ENCODE measurements at regions not wholly inside any gene's neighbourhood (a gene's known extent, or its start where the extent isn't known, plus 50 kb on each side); places are given as distances from the start of the nearest gene placed in this dataset.

DNA sequence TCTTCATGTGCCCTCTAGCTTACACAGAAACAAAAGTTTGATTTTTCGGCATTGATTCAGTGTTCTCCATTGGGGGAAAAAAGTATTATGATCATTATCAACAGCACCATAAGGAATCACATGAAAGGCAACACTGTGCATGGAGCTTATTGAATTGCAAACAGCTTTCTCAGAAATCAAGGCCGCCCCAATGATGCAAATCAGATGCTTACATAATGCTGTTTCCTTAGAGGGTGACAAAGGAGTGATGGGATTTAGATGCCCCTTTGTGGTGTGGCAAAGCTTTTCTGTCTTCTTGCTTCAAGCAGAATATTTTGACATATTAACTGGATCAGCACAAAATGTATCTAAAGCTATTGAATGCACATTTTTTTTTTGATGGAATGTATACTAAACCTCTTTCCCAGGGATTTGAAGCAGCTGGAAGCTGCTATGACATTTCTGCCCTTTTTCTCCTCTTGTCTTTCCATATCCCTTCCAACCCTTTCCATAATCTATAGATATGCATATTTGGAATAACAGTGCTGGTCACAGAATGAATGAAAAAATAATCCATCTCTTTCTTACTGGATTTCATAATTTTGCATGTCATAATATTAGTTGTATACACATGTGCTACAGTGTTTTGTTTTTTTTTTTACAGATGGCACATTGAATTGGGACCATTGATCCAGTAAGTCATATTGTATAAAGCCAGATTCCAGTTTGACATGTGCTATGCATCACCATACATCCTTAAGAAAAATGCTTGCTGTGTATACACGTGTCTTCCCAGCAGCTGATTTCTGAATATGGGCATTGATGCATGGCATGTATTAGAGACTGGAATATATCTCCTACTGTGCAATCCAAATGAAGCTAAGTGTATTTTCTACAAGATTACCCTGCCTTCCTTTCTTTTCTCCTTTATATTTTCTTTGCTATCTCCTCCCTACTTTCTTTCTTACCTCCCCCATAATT is 259.7 kb upstream of the DCN start:
- peaks cover 0 to 2% (median 2%) of the 10 kb centered on the region in 3 donors for H3K4me1 Mint-ChIP-seq
- no peaks in the 10 kb centered on the region for H3K27me3 ChIP-seq (replicated peaks in 1 of 2; ENCODE audit: control insufficient read depth in 2 of 2, extremely low read depth in 1 of 2, insufficient read depth in 2 of 2, low read length in 1 of 2)
- H3K9me3 Mint-ChIP-seq = peaks cover 0 to 3% (median 0%) of the 10 kb centered on the region in 3 donors
- no peaks in the 10 kb centered on the region for H3K9me3 ChIP-seq
- ChIA-PET CTCF (interaction anchor here (0.6 to 0.7 kb wide), 2 partner anchors 11 to 15 kb away, joined by 3 to 4 read pairs; no protein-coding TSS in a partner anchor), POLR2A (interaction anchor here (0.5 to 0.6 kb wide), 2 partner anchors 275 to 1996 kb away, joined by 3 to 4 read pairs; no protein-coding TSS in a partner anchor)
- DNase-seq (no peak), ATAC-seq (replicated peaks in 1 of 4) (no peak)
- H3K27me3 Mint-ChIP-seq = no peaks in the 10 kb centered on the region
- H3K4me3 ChIP-seq (ENCODE audit: control insufficient read depth in 1 of 2, extremely low read depth in 1 of 2, low read length in 1 of 2) = no peak overlapping the region
- H3K27ac Mint-ChIP-seq = no peak overlapping the region
- no CpG with 5 or more reads among the region's 3 CpGs for WGBS (ENCODE audit: insufficient coverage)
- no peaks in the 10 kb centered on the region for H3K4me1 ChIP-seq (ENCODE audit: control insufficient read depth in 1 of 2, extremely low read depth in 1 of 2, insufficient read depth in 2 of 2, low read length in 2 of 2)
- H3K27ac ChIP-seq (ENCODE audit: low read length) = no peak overlapping the region
- H3K36me3 ChIP-seq (ENCODE audit: control insufficient read depth in 2 of 2, extremely low read depth in 1 of 2, insufficient read depth in 1 of 2, low read length in 1 of 2) = no peaks in the 10 kb centered on the region
- H3K36me3 Mint-ChIP-seq = no peaks in the 10 kb centered on the region
- H3K4me3 Mint-ChIP-seq = no peak overlapping the region

DNA sequence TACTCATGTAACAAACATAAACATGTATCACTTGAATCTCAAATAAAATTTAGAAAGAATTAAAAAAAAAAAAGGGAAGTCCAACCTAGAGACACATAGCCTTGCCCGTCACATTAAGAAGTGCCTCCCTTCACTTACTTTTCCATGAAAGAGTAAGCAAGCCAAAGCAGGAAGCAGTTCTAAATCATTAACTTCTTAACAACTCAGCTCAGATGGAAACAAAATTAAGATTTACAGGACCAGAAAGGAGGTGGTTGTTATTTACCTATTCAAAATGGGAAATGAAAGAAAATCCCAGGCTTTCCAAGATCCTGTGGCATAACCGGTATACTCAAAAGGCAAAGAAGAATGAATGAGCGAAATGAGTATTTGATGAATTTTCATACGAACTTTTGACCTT is 258.6 kb upstream of the DCN start:
- Histone ChIP-seq H3K36me3 (ENCODE audit: control insufficient read depth in 2 of 2, extremely low read depth in 1 of 2, insufficient read depth in 1 of 2, low read length in 1 of 2) (no peaks in the 10 kb centered on the region), H3K27me3 (replicated peaks in 1 of 2; ENCODE audit: control insufficient read depth in 2 of 2, extremely low read depth in 1 of 2, insufficient read depth in 2 of 2, low read length in 1 of 2) (no peaks in the 10 kb centered on the region), H3K4me1 (ENCODE audit: control insufficient read depth in 1 of 2, extremely low read depth in 1 of 2, insufficient read depth in 2 of 2, low read length in 2 of 2) (no peaks in the 10 kb centered on the region), H3K4me3 (ENCODE audit: control insufficient read depth in 1 of 2, extremely low read depth in 1 of 2, low read length in 1 of 2) (no peak overlapping the region), H3K9me3 (no peaks in the 10 kb centered on the region), H3K27ac (ENCODE audit: low read length) (no peak overlapping the region)
- POLR2A ChIA-PET = interaction anchor here in 1 of 2 donors (0.6 kb wide), 1 partner anchor 1997 kb away, joined by 4 read pairs; no protein-coding TSS in a partner anchor
- Mint-ChIP-seq H3K36me3 (no peaks in the 10 kb centered on the region), H3K27ac (no peak overlapping the region), H3K9me3 (peaks cover 0 to 3% (median 0%) of the 10 kb centered on the region in 3 donors), H3K27me3 (no peaks in the 10 kb centered on the region), H3K4me1 (peaks cover 0 to 2% (median 2%) of the 10 kb centered on the region in 3 donors), H3K4me3 (no peak overlapping the region)
- ATAC-seq (replicated peaks in 1 of 4) = no peak
- CTCF ChIA-PET = no interaction called here
- WGBS (ENCODE audit: insufficient coverage) = 94% methylated on average over 2 of the region's 4 CpGs
- no peak for DNase-seq

GRCh38 chr12:91434081-91434480 is 251.5 kb upstream of the DCN start:
- no peak overlapping the region for H3K27ac ChIP-seq (ENCODE audit: low read length)
- Mint-ChIP-seq H3K27me3 (no peaks in the 10 kb centered on the region), H3K36me3 (no peaks in the 10 kb centered on the region), H3K4me1 (peaks cover 4 to 11% (median 6%) of the 10 kb centered on the region in 3 donors), H3K9me3 (no peaks in the 10 kb centered on the region), H3K27ac (no peak overlapping the region), H3K4me3 (no peak overlapping the region)
- no peaks in the 10 kb centered on the region for H3K4me1 ChIP-seq (ENCODE audit: control insufficient read depth in 1 of 2, extremely low read depth in 1 of 2, insufficient read depth in 2 of 2, low read length in 2 of 2)
- ATAC-seq (replicated peaks in 1 of 4) (no peak), DNase-seq (no peak)
- 100% methylated on average over 1 of the region's 1 CpG for WGBS (ENCODE audit: insufficient coverage)
- H3K27me3 ChIP-seq (replicated peaks in 1 of 2; ENCODE audit: control insufficient read depth in 2 of 2, extremely low read depth in 1 of 2, insufficient read depth in 2 of 2, low read length in 1 of 2) = no peaks in the 10 kb centered on the region
- no peaks in the 10 kb centered on the region for H3K36me3 ChIP-seq (ENCODE audit: control insufficient read depth in 2 of 2, extremely low read depth in 1 of 2, insufficient read depth in 1 of 2, low read length in 1 of 2)
- no peaks in the 10 kb centered on the region for H3K9me3 ChIP-seq
- H3K4me3 ChIP-seq (ENCODE audit: control insufficient read depth in 1 of 2, extremely low read depth in 1 of 2, low read length in 1 of 2) = no peak overlapping the region
- POLR2A ChIA-PET = no interaction called here
- CTCF ChIA-PET = no interaction called here

DNA sequence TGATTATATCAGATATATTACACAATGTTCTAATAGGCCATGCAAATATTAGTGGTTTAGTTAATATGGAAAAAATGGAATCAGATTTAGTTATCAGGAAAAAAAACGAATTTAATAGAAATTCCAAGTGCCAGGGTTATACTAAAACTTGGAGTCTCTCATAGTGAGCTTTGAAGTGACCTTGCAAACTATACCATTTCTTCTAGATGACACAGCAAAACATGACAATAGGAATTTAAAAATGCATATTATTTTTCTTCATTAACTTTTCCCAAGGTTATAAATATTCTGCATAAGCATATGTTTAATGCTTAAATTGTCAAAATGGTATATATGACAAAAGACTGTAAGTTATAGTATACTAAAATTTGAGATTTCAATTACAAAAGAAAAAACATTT is 250.1 kb upstream of the DCN start:
- Mint-ChIP-seq H3K27ac (no peak overlapping the region), H3K9me3 (no peaks in the 10 kb centered on the region), H3K4me1 (peaks cover 3 to 9% (median 6%) of the 10 kb centered on the region in 3 donors), H3K4me3 (no peak overlapping the region), H3K27me3 (no peaks in the 10 kb centered on the region), H3K36me3 (no peaks in the 10 kb centered on the region)
- Histone ChIP-seq H3K4me1 (ENCODE audit: control insufficient read depth in 1 of 2, extremely low read depth in 1 of 2, insufficient read depth in 2 of 2, low read length in 2 of 2) (no peaks in the 10 kb centered on the region), H3K4me3 (ENCODE audit: control insufficient read depth in 1 of 2, extremely low read depth in 1 of 2, low read length in 1 of 2) (no peak overlapping the region), H3K27ac (ENCODE audit: low read length) (no peak overlapping the region), H3K27me3 (replicated peaks in 1 of 2; ENCODE audit: control insufficient read depth in 2 of 2, extremely low read depth in 1 of 2, insufficient read depth in 2 of 2, low read length in 1 of 2) (no peaks in the 10 kb centered on the region), H3K9me3 (no peaks in the 10 kb centered on the region), H3K36me3 (ENCODE audit: control insufficient read depth in 2 of 2, extremely low read depth in 1 of 2, insufficient read depth in 1 of 2, low read length in 1 of 2) (no peaks in the 10 kb centered on the region)
- DNase-seq (no peak), ATAC-seq (replicated peaks in 1 of 4) (no peak)
- ChIA-PET POLR2A (no interaction called here), CTCF (no interaction called here)
- no CpG with 5 or more reads among the region's 1 CpG for WGBS (ENCODE audit: insufficient coverage)

- ATAC-seq (replicated peaks in 1 of 4) = no peak
- ChIA-PET POLR2A (no interaction called here), CTCF (interaction anchor here in 1 of 2 donors (0.6 kb wide), 1 partner anchor 18 kb away, joined by 4 read pairs; no protein-coding TSS in a partner anchor)
- Histone ChIP-seq H3K9me3 (no peaks in the 10 kb centered on the region), H3K4me3 (ENCODE audit: control insufficient read depth in 1 of 2, extremely low read depth in 1 of 2, low read length in 1 of 2) (no peak overlapping the region), H3K4me1 (ENCODE audit: control insufficient read depth in 1 of 2, extremely low read depth in 1 of 2, insufficient read depth in 2 of 2, low read length in 2 of 2) (no peaks in the 10 kb centered on the region), H3K36me3 (ENCODE audit: control insufficient read depth in 2 of 2, extremely low read depth in 1 of 2, insufficient read depth in 1 of 2, low read length in 1 of 2) (no peaks in the 10 kb centered on the region), H3K27me3 (replicated peaks in 1 of 2; ENCODE audit: control insufficient read depth in 2 of 2, extremely low read depth in 1 of 2, insufficient read depth in 2 of 2, low read length in 1 of 2) (no peaks in the 10 kb centered on the region), H3K27ac (ENCODE audit: low read length) (no peak overlapping the region)
- no peak overlapping the region for H3K27ac Mint-ChIP-seq
- H3K9me3 Mint-ChIP-seq = no peaks in the 10 kb centered on the region
- no peak for DNase-seq
- no peaks in the 10 kb centered on the region for H3K36me3 Mint-ChIP-seq
- H3K4me3 Mint-ChIP-seq = no peak overlapping the region
- H3K4me1 Mint-ChIP-seq = peaks cover 3 to 9% (median 6%) of the 10 kb centered on the region in 3 donors
- WGBS (ENCODE audit: insufficient coverage) = 50% methylated on average over 2 of the region's 2 CpGs
- no peaks in the 10 kb centered on the region for H3K27me3 Mint-ChIP-seq
These were observed 249.5 kb upstream of the DCN start for GRCh38 chr12:91432089-91432488.

DNA sequence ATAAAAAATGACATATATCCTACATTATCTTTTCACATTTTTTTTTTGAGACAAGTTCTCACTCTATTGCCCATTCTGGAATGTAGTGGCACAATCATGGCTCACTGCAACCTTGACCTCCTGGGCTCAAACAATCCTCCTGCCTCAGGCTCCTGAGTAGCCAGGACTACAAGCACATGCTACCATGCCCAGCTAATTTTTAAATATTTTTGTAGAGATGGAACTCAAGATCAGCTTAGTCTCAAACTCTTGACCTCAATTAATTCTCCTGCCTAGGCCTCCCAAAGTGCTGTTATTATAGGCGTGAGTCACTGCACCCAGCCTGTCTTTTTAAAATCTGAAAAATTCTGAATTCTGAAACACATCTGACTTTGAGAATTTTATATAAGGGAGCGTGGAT is 241.9 kb upstream of the DCN start:
- Mint-ChIP-seq H3K27ac (no peak overlapping the region), H3K4me3 (no peak overlapping the region), H3K4me1 (no peaks in the 10 kb centered on the region), H3K9me3 (no peaks in the 10 kb centered on the region), H3K36me3 (no peaks in the 10 kb centered on the region), H3K27me3 (peaks cover 0 to 2% of the 10 kb centered on the region in 2 donors)
- Histone ChIP-seq H3K36me3 (ENCODE audit: control insufficient read depth in 2 of 2, extremely low read depth in 1 of 2, insufficient read depth in 1 of 2, low read length in 1 of 2) (no peaks in the 10 kb centered on the region), H3K27ac (ENCODE audit: low read length) (no peak overlapping the region), H3K9me3 (no peaks in the 10 kb centered on the region), H3K4me3 (ENCODE audit: control insufficient read depth in 1 of 2, extremely low read depth in 1 of 2, low read length in 1 of 2) (no peak overlapping the region), H3K4me1 (ENCODE audit: control insufficient read depth in 1 of 2, extremely low read depth in 1 of 2, insufficient read depth in 2 of 2, low read length in 2 of 2) (no peaks in the 10 kb centered on the region), H3K27me3 (replicated peaks in 1 of 2; ENCODE audit: control insufficient read depth in 2 of 2, extremely low read depth in 1 of 2, insufficient read depth in 2 of 2, low read length in 1 of 2) (no peaks in the 10 kb centered on the region)
- DNase-seq = no peak
- CTCF ChIA-PET = no interaction called here
- POLR2A ChIA-PET = no interaction called here
- ATAC-seq (replicated peaks in 1 of 4) = no peak
- WGBS (ENCODE audit: insufficient coverage) = no CpG with 5 or more reads among the region's 2 CpGs

Data from T-cell (primary cell).